ENCODE measurements at regions not wholly inside any gene's neighbourhood (a gene's known extent, or its start where the extent isn't known, plus 50 kb on each side); places are given as distances from the start of the nearest gene placed in this dataset.

DNA sequence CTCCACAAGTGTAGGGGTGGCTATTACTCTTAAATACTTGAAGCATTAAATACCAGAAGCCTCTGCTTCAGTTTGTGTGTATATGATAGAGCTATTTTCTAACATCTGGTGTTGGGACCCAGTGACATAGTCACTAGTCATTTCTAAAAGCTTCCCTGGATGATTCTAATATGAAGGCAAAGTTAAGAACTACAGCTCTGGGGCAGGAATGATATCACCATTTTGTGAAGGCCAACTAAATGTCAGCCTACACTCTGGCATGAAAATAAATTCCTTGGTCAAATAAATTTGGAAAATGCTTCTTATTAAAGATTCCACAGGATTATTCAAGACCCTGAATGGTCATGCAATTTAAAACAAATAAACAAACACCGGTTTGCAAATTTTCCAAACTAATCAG is 197.7 kb downstream of the PLK2 start:
- no peak for TF ChIP-seq CTCF (conservative IDR thresholded peaks at IDR 0.05; ENCODE audit: low read depth, low read length)
- no peak for TF ChIP-seq EZH2phosphoT487 (IDR thresholded peaks at IDR 0.05; ENCODE audit: borderline replicate concordance, low read length)

All from PC-3 (cell line).